ENCODE measurements at regions not wholly inside any gene's neighbourhood (a gene's known extent, or its start where the extent isn't known, plus 50 kb on each side); places are given as distances from the start of the nearest gene placed in this dataset.

GRCh38 chr3:72628065-72628464 lies 220.2 kb downstream of the SHQ1 start:
- Histone ChIP-seq H3K27ac (replicated peaks in 1 of 4) (no peak overlapping the region), H3K27me3 (no peaks in the 10 kb centered on the region), H3K36me3 (no peaks in the 10 kb centered on the region), H3K4me3 (no peak overlapping the region), H3K4me1 (no peaks in the 10 kb centered on the region), H3K9me3 (no peaks in the 10 kb centered on the region)
- 89% methylated on average over 6 of the region's 6 CpGs for WGBS
- intact Hi-C loops (cut with DNase I): no loop called here
- no peak for DNase-seq (ENCODE audit: extremely low spot score)
- TF ChIP-seq EP300 (IDR thresholded peaks at IDR 0.05) (no peak), CTCF (IDR thresholded peaks at IDR 0.05) (no peak), POLR2A (IDR thresholded peaks at IDR 0.05; ENCODE audit: low read depth) (no peak), POLR2AphosphoS5 (IDR thresholded peaks at IDR 0.05) (no peak)

- DNase-seq (ENCODE audit: extremely low spot score): no peak
- no peak overlapping the region for H3K4me3 ChIP-seq
- intact Hi-C loops (cut with DNase I): no loop called here
- H3K9me3 ChIP-seq: no peaks in the 10 kb centered on the region
- TF ChIP-seq POLR2AphosphoS5 (IDR thresholded peaks at IDR 0.05) (no peak), POLR2A (IDR thresholded peaks at IDR 0.05; ENCODE audit: low read depth) (no peak), CTCF (IDR thresholded peaks at IDR 0.05) (no peak), EP300 (IDR thresholded peaks at IDR 0.05) (no peak)
- no peaks in the 10 kb centered on the region for H3K27me3 ChIP-seq
- no peak overlapping the region for H3K27ac ChIP-seq (replicated peaks in 1 of 4)
- no peaks in the 10 kb centered on the region for H3K4me1 ChIP-seq
- H3K36me3 ChIP-seq: no peaks in the 10 kb centered on the region
- WGBS: 89% methylated on average over 4 of the region's 4 CpGs
Measured at GRCh38 chr3:72627271-72627670, 221.0 kb downstream of the SHQ1 start.

- intact Hi-C loops (cut with DNase I): no loop called here
- WGBS: 78% methylated on average over 14 of the region's 14 CpGs
- no peaks in the 10 kb centered on the region for H3K4me1 ChIP-seq
Measured at GRCh38 chr3:72625602-72626337, 222.5 kb downstream of the SHQ1 start.

GRCh38 chr3:72624656-72625055 lies 223.6 kb downstream of the SHQ1 start:
- no peaks in the 10 kb centered on the region for H3K27me3 ChIP-seq
- H3K4me1 ChIP-seq: no peaks in the 10 kb centered on the region
- TF ChIP-seq EP300 (IDR thresholded peaks at IDR 0.05) (no peak), POLR2AphosphoS5 (IDR thresholded peaks at IDR 0.05) (no peak), CTCF (IDR thresholded peaks at IDR 0.05) (no peak), POLR2A (IDR thresholded peaks at IDR 0.05; ENCODE audit: low read depth) (no peak)
- H3K27ac ChIP-seq (replicated peaks in 1 of 4): no peak overlapping the region
- H3K4me3 ChIP-seq: no peak overlapping the region
- WGBS: 84% methylated on average over 2 of the region's 2 CpGs
- H3K36me3 ChIP-seq: no peaks in the 10 kb centered on the region
- intact Hi-C loops (cut with DNase I): no loop called here
- no peak for DNase-seq (ENCODE audit: extremely low spot score)
- no peaks in the 10 kb centered on the region for H3K9me3 ChIP-seq

More at GRCh38 chr3:72625602-72626337, 222.5 kb downstream of the SHQ1 start:
- Histone ChIP-seq H3K27me3 (no peaks in the 10 kb centered on the region), H3K27ac (replicated peaks in 1 of 4) (no peak overlapping the region), H3K36me3 (no peaks in the 10 kb centered on the region), H3K4me3 (no peak overlapping the region), H3K9me3 (no peaks in the 10 kb centered on the region)
- no peak for TF ChIP-seq CTCF (IDR thresholded peaks at IDR 0.05)
- no peak for TF ChIP-seq POLR2A (IDR thresholded peaks at IDR 0.05; ENCODE audit: low read depth)
- no peak for TF ChIP-seq EP300 (IDR thresholded peaks at IDR 0.05)
- no peak for TF ChIP-seq POLR2AphosphoS5 (IDR thresholded peaks at IDR 0.05)
- no peak for DNase-seq (ENCODE audit: extremely low spot score)

- TF ChIP-seq EP300 (IDR thresholded peaks at IDR 0.05) (no peak), CTCF (IDR thresholded peaks at IDR 0.05) (no peak), POLR2AphosphoS5 (IDR thresholded peaks at IDR 0.05) (no peak), POLR2A (IDR thresholded peaks at IDR 0.05; ENCODE audit: low read depth) (no peak)
- DNase-seq (ENCODE audit: extremely low spot score): no peak
- Histone ChIP-seq H3K4me1 (no peaks in the 10 kb centered on the region), H3K4me3 (no peak overlapping the region), H3K36me3 (no peaks in the 10 kb centered on the region), H3K27ac (replicated peaks in 1 of 4) (no peak overlapping the region), H3K9me3 (peaks cover 0 to 8% (median 7%) of the 10 kb centered on the region in 4 donors), H3K27me3 (no peaks in the 10 kb centered on the region)
- 92% methylated on average over 6 of the region's 6 CpGs for WGBS
- intact Hi-C loops (cut with DNase I): no loop called here
Measured at GRCh38 chr3:72618739-72619138, 229.5 kb downstream of the SHQ1 start.

All from esophagus muscularis mucosa (tissue), 4 donors.